ENCODE measurements at regions not wholly inside any gene's neighbourhood (a gene's known extent, or its start where the extent isn't known, plus 50 kb on each side); places are given as distances from the start of the nearest gene placed in this dataset.

DNA sequence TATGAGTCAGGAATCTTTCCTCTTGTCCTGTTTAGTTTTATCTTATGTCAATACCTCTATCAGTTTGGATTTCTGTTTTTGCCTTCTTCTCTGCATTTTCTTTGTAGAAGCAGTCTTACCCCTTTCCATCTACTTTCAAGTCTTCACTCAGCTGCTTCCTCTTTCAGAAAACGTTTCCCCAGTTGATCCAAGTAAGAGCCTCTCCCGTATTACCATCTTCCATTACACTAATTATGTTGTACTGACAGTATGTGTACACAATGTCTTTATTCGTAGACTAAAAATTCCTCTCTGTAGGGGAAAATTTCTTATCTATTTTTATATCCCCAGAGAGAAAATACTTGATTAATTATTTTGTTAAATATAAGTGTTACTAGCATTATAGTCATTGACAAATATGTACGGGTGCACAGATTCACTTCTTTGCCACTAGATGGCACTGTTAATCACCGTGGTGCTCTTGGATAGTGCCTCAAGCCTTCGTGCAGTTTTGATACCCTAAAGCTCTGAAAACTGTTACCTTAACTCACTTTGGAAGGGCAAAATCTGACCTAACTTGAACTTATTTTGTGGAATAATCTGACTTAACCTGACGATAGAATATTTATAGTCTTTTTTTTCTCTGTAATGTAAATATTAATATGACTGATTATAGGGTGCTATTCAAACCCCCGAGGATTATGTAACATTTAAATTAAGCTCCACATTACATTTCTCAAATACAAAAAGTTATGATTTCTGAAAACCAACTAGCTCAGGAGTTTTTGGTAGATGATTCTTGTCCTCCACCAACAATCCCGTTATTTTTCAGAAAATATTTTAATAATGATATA lies 74.2 kb upstream of the POU1F1 start:
- Histone ChIP-seq H3K4me1 (ENCODE audit: control insufficient read depth in 2 of 2, insufficient read depth in 2 of 2, low read length in 2 of 2) (peaks cover 3 to 4% of the 10 kb centered on the region in 2 donors), H3K9me3 (ENCODE audit: control insufficient read depth in 2 of 2, low read length in 2 of 2) (no peaks in the 10 kb centered on the region), H3K4me3 (ENCODE audit: low read length in 2 of 2) (no peak overlapping the region), H3K36me3 (ENCODE audit: control insufficient read depth in 2 of 2, insufficient read depth in 2 of 2, low read length in 2 of 2) (no peaks in the 10 kb centered on the region), H3K27ac (ENCODE audit: low read depth in 2 of 2, low read length in 2 of 2) (no peak overlapping the region), H3K9ac (ENCODE audit: low read depth in 1 of 2, low read length in 2 of 2) (no peak overlapping the region), H3K27me3 (ENCODE audit: control insufficient read depth in 2 of 2, insufficient read depth in 2 of 2, low read length in 2 of 2) (no peaks in the 10 kb centered on the region)

DNA sequence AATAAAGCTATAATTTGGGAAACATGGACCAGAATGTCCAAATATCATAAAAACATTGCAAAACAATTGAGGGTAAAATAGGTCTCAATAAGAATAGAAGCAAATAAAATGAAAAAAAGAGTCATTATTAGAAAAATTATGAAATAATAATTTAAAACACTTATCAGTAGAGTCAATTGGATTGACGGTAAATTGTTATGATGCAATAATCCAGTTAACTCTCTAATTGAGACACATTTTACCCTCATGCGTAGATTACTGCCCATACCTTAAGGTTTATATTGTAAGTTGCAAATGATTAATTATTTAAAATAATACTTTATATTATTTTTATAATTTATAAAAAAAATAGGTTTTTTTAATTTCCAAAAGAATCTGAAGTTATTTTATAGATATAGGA lies 73.4 kb upstream of the POU1F1 start:
- Histone ChIP-seq H3K9ac (ENCODE audit: low read depth in 1 of 2, low read length in 2 of 2) (no peak overlapping the region), H3K27ac (ENCODE audit: low read depth in 2 of 2, low read length in 2 of 2) (no peak overlapping the region), H3K9me3 (ENCODE audit: control insufficient read depth in 2 of 2, low read length in 2 of 2) (no peaks in the 10 kb centered on the region), H3K36me3 (ENCODE audit: control insufficient read depth in 2 of 2, insufficient read depth in 2 of 2, low read length in 2 of 2) (no peaks in the 10 kb centered on the region), H3K4me3 (ENCODE audit: low read length in 2 of 2) (no peak overlapping the region), H3K4me1 (ENCODE audit: control insufficient read depth in 2 of 2, insufficient read depth in 2 of 2, low read length in 2 of 2) (peaks cover 3 to 4% of the 10 kb centered on the region in 2 donors), H3K27me3 (ENCODE audit: control insufficient read depth in 2 of 2, insufficient read depth in 2 of 2, low read length in 2 of 2) (no peaks in the 10 kb centered on the region)

DNA sequence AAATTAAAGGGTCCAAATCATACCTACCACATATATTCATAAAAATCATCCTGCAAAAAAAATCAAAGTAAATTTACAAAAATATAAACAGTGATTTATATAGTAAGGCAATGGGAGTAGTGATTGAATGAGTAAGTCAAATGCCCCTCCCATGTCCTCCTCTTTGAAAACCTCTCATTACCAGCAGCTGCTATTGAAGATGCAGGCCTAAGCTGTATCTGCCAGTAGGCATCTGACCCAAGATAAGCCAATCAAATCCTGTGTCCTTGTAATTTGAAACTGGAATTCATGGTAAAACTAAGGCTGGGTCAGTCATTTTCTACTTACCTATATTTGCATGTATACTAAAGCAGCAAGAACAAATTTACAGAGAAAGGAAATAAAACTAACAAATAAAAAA lies 60.4 kb upstream of the POU1F1 start:
- H3K4me1 ChIP-seq (ENCODE audit: control insufficient read depth in 2 of 2, insufficient read depth in 2 of 2, low read length in 2 of 2), result peaks cover 3 to 4% of the 10 kb centered on the region in 2 donors
- no peaks in the 10 kb centered on the region for H3K9me3 ChIP-seq (ENCODE audit: control insufficient read depth in 2 of 2, low read length in 2 of 2)
- no peak overlapping the region for H3K9ac ChIP-seq (ENCODE audit: low read depth in 1 of 2, low read length in 2 of 2)
- no peaks in the 10 kb centered on the region for H3K27me3 ChIP-seq (ENCODE audit: control insufficient read depth in 2 of 2, insufficient read depth in 2 of 2, low read length in 2 of 2)
- H3K36me3 ChIP-seq (ENCODE audit: control insufficient read depth in 2 of 2, insufficient read depth in 2 of 2, low read length in 2 of 2), result no peaks in the 10 kb centered on the region
- no peak overlapping the region for H3K4me3 ChIP-seq (ENCODE audit: low read length in 2 of 2)
- no peak overlapping the region for H3K27ac ChIP-seq (ENCODE audit: low read depth in 2 of 2, low read length in 2 of 2)

DNA sequence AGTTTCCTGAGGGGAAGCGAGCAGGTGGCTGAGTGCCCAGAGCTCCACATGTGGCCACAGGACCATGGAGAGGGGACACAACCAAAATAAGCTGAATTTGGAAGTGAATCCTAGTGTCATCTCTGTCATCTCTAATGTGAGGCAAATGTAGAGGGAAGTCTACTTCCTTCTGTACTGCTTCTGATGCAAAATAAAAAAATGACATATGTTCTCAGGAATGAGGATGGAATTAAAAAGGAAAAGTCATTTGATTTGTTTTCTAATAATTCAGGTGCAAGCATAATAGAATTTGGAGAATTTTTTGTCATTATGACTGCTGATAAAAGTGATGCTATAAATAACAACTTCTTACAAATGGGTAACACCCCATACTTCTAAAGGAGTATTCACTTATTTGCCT lies 59.5 kb upstream of the POU1F1 start:
- Histone ChIP-seq H3K9ac (ENCODE audit: low read depth in 1 of 2, low read length in 2 of 2) (no peak overlapping the region), H3K27me3 (ENCODE audit: control insufficient read depth in 2 of 2, insufficient read depth in 2 of 2, low read length in 2 of 2) (no peaks in the 10 kb centered on the region), H3K4me3 (ENCODE audit: low read length in 2 of 2) (no peak overlapping the region), H3K9me3 (ENCODE audit: control insufficient read depth in 2 of 2, low read length in 2 of 2) (no peaks in the 10 kb centered on the region), H3K27ac (ENCODE audit: low read depth in 2 of 2, low read length in 2 of 2) (no peak overlapping the region), H3K4me1 (ENCODE audit: control insufficient read depth in 2 of 2, insufficient read depth in 2 of 2, low read length in 2 of 2) (peaks cover 3 to 4% of the 10 kb centered on the region in 2 donors), H3K36me3 (ENCODE audit: control insufficient read depth in 2 of 2, insufficient read depth in 2 of 2, low read length in 2 of 2) (no peaks in the 10 kb centered on the region)

DNA sequence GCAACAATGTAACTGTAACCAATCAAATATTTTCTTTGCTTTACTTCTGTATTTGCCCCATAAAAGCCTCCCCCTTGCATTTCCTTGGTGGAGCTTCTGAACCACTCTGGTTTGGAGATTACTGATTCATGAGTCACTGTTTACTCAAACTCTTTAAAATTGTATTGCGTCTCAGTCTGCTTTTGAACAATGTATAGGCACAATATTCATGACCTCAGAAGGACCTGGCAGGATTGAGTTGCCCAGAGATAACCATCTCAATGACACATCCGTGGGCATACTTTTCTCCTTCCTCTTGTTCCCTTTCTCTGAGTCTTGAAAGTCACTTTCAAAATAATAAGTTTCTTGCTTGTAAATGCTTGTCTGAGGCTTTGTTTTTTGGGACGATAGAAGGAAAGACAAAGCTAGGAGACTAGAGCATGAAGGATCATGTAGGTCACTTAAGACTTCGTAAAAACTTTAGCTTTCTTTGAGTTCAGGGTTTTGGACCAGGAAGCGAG lies 57.1 kb upstream of the POU1F1 start:
- no peaks in the 10 kb centered on the region for H3K9me3 ChIP-seq (ENCODE audit: control insufficient read depth in 2 of 2, low read length in 2 of 2)
- no peak overlapping the region for H3K9ac ChIP-seq (ENCODE audit: low read depth in 1 of 2, low read length in 2 of 2)
- H3K4me3 ChIP-seq (ENCODE audit: low read length in 2 of 2), result peak overlapping the region in 1 of 2 donors; percentile 12
- no peaks in the 10 kb centered on the region for H3K27me3 ChIP-seq (ENCODE audit: control insufficient read depth in 2 of 2, insufficient read depth in 2 of 2, low read length in 2 of 2)
- H3K27ac ChIP-seq (ENCODE audit: low read depth in 2 of 2, low read length in 2 of 2), result peak overlapping the region; percentile 17 to 77
- peaks cover 3 to 4% of the 10 kb centered on the region in 2 donors for H3K4me1 ChIP-seq (ENCODE audit: control insufficient read depth in 2 of 2, insufficient read depth in 2 of 2, low read length in 2 of 2)
- no peaks in the 10 kb centered on the region for H3K36me3 ChIP-seq (ENCODE audit: control insufficient read depth in 2 of 2, insufficient read depth in 2 of 2, low read length in 2 of 2)

DNA sequence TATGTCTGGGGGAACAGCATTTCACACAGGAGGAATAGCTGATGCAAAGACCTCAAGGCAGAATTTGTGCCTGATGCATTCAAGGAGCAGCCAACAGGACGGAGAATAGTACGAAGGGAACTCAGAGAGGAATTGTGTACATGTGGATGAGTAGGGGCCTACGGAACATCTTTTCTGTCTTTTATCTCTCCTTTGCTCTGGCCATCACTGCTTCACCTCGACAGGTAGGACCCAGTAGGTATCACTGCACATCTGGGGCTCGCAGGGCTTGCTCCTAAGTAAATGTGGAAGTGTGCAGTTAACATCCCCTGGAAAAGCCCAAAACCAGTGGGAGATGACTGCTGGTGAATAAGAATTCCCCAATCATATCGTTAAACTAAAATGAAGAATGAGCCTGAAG lies 56.4 kb upstream of the POU1F1 start:
- Histone ChIP-seq H3K4me3 (ENCODE audit: low read length in 2 of 2) (no peak overlapping the region), H3K27me3 (ENCODE audit: control insufficient read depth in 2 of 2, insufficient read depth in 2 of 2, low read length in 2 of 2) (no peaks in the 10 kb centered on the region), H3K4me1 (ENCODE audit: control insufficient read depth in 2 of 2, insufficient read depth in 2 of 2, low read length in 2 of 2) (peaks cover 3 to 4% of the 10 kb centered on the region in 2 donors), H3K9me3 (ENCODE audit: control insufficient read depth in 2 of 2, low read length in 2 of 2) (no peaks in the 10 kb centered on the region), H3K36me3 (ENCODE audit: control insufficient read depth in 2 of 2, insufficient read depth in 2 of 2, low read length in 2 of 2) (no peaks in the 10 kb centered on the region), H3K9ac (ENCODE audit: low read depth in 1 of 2, low read length in 2 of 2) (no peak overlapping the region), H3K27ac (ENCODE audit: low read depth in 2 of 2, low read length in 2 of 2) (peak overlapping the region; percentile 1 to 13)

DNA sequence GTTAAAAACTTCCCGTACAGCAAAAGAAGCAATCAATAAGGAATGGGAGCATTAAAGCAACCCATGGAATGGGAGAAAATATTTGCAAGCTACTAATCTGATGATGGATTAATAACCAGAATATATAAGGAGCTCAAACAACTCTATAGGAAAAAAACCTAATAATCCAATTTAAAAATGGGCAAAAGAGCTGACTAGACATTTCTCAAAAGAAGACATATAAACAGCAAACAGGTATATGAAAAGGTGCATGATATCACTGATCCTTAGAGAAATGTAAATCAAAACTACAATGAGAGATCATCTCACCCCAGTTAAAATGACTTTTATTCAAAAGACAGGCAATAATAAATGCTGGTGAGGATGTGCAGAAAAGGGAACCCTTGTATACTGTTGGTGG lies 52.7 kb upstream of the POU1F1 start:
- H3K9me3 ChIP-seq (ENCODE audit: control insufficient read depth in 2 of 2, low read length in 2 of 2), result no peaks in the 10 kb centered on the region
- H3K27me3 ChIP-seq (ENCODE audit: control insufficient read depth in 2 of 2, insufficient read depth in 2 of 2, low read length in 2 of 2), result no peaks in the 10 kb centered on the region
- no peak overlapping the region for H3K27ac ChIP-seq (ENCODE audit: low read depth in 2 of 2, low read length in 2 of 2)

More for the DNA sequence above, 52.7 kb upstream of the POU1F1 start:
- Histone ChIP-seq H3K4me1 (ENCODE audit: control insufficient read depth in 2 of 2, insufficient read depth in 2 of 2, low read length in 2 of 2) (peaks cover 3 to 4% of the 10 kb centered on the region in 2 donors), H3K9ac (ENCODE audit: low read depth in 1 of 2, low read length in 2 of 2) (no peak overlapping the region), H3K36me3 (ENCODE audit: control insufficient read depth in 2 of 2, insufficient read depth in 2 of 2, low read length in 2 of 2) (no peaks in the 10 kb centered on the region), H3K4me3 (ENCODE audit: low read length in 2 of 2) (no peak overlapping the region)
